Ishikawa (cell line): ENCODE measurements at regions not wholly inside any gene's neighbourhood (a gene's known extent, or its start where the extent isn't known, plus 50 kb on each side); places are given as distances from the start of the nearest gene placed in this dataset.
A peak's percentile ranks its signal among the peaks of the same experiment; 100 is the strongest.

Source experiments
- CEBPB ChIP-seq: IDR thresholded peaks from 2 replicates; pipeline ENCODE4 v1.6.1; 2012
- CREB1 ChIP-seq: IDR thresholded peaks from 2 replicates; pipeline ENCODE4 v1.6.1; 2012; ENCODE audit warnings: low read depth
- EGR1 ChIP-seq: IDR thresholded peaks from 2 replicates; pipeline ENCODE4 v1.6.1; 2012
- EP300 ChIP-seq: IDR thresholded peaks from 2 replicates; pipeline ENCODE4 v1.6.1; 2012; ENCODE audit warnings: borderline replicate concordance
- FOXM1 ChIP-seq: IDR thresholded peaks from 2 replicates; pipeline ENCODE4 v1.6.1; 2012; ENCODE audit warnings: low read depth, borderline replicate concordance
- MAX ChIP-seq: IDR thresholded peaks from 2 replicates; pipeline ENCODE4 v1.6.1; 2012
- NFIC ChIP-seq: IDR thresholded peaks from 2 replicates; pipeline ENCODE4 v1.6.1; 2012
- RAD21 ChIP-seq: IDR thresholded peaks from 2 replicates; pipeline ENCODE4 v1.6.1; 2012; ENCODE audit warnings: low read depth
- TAF1 ChIP-seq: IDR thresholded peaks from 2 replicates; pipeline ENCODE4 v1.6.1; 2012; ENCODE audit warnings: low read depth, mild to moderate bottlenecking
- TCF12 ChIP-seq: IDR thresholded peaks from 2 replicates; pipeline ENCODE4 v1.6.1; 2012; ENCODE audit warnings: low read depth
- TEAD4 ChIP-seq: IDR thresholded peaks from 2 replicates; pipeline ENCODE4 v1.6.1; 2012
- USF1 ChIP-seq: IDR thresholded peaks from 2 replicates; pipeline ENCODE4 v1.6.1; 2012
- YY1 ChIP-seq: IDR thresholded peaks from 2 replicates; pipeline ENCODE4 v1.6.1; 2012; ENCODE audit warnings: low read depth
- ZBTB7A ChIP-seq: IDR thresholded peaks from 2 replicates; pipeline ENCODE4 v1.6.1; 2012; ENCODE audit warnings: low read depth
- TF ChIP-seq, protein P1 (sequence below): IDR thresholded peaks from 2 replicates; pipeline ENCODE4 v1.6.1; 2012; ENCODE audit warnings: low read depth, mild to moderate bottlenecking

DNA sequence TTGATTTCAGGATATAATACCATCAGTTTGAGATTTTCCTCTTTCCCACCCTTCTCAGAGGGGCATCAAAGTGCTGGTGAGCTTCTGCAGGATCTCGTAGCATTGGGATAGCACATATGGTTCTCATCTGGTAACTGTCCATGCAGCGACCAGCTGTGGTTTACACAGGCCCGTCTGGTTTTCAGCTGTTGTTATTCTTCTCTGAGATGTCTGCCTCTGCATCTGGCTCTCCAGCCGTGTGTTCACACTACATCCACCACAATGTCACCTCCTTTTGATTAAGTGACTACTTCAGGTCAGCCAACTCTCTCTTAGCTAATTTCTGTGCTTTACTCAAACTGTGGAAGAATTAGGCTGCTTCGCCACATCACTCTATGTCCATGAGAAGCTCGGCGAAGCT, 676.7 kb upstream of the TENM3 start:
- TF ChIP-seq USF1 = no peak
- no peak for TF ChIP-seq CREB1
- no peak for TF ChIP-seq TAF1
- no peak for TF ChIP-seq RAD21

DNA sequence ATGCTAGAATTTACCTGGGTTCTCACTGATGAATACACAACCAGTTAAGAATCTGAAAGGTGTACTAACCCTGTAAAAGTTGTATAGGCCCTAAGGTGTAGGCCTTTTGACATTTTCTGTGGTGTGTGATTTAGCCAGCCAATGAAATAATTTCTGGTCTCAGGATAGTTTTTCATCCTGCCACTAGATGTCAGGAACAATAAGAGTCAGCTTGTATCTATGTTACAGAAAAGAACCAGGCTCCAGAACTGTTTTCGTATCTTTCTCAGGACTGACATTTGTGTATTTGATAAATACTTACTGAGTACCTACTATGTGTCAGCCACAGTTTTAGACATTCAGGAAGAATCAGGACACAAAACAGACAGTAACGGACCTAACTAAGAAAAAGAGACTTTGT, 673.6 kb upstream of the TENM3 start:
- TF ChIP-seq TEAD4 = no peak
- peak; percentile 81 for TF ChIP-seq RAD21

- TF ChIP-seq NFIC (no peak), MAX (no peak), TAF1 (no peak), EP300 (no peak), CREB1 (no peak)
Observed at GRCh38 chr4:181578911-181579310, 664.3 kb upstream of the TENM3 start.

DNA sequence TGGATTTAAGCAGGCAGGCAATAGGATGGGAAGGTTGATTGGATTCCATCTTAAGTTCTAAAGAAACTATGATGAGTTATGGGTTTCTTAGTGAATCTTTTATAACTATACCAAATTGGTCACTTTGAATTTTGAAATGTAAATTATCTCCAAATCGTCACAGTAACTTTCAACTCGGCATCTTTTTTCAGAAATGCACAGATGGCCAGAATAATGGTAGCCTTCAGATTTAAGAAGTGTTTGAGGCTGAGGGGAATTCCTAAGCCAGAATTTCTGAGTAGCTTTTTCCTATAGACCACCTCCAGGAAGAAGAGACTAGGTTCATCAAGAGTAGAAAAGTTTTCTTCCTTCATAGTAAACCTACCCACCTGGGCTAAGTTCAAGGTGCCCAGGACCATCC, 663.7 kb upstream of the TENM3 start:
- TF ChIP-seq EP300 = no peak

- TF ChIP-seq EGR1 (no peak), YY1 (no peak), TEAD4 (no peak), ZBTB7A (no peak), EP300 (no peak), RAD21 (no peak), NFIC (no peak), CEBPB (no peak), USF1 (no peak), TAF1 (no peak), CREB1 (no peak)
- TF ChIP-seq, protein P1, sequence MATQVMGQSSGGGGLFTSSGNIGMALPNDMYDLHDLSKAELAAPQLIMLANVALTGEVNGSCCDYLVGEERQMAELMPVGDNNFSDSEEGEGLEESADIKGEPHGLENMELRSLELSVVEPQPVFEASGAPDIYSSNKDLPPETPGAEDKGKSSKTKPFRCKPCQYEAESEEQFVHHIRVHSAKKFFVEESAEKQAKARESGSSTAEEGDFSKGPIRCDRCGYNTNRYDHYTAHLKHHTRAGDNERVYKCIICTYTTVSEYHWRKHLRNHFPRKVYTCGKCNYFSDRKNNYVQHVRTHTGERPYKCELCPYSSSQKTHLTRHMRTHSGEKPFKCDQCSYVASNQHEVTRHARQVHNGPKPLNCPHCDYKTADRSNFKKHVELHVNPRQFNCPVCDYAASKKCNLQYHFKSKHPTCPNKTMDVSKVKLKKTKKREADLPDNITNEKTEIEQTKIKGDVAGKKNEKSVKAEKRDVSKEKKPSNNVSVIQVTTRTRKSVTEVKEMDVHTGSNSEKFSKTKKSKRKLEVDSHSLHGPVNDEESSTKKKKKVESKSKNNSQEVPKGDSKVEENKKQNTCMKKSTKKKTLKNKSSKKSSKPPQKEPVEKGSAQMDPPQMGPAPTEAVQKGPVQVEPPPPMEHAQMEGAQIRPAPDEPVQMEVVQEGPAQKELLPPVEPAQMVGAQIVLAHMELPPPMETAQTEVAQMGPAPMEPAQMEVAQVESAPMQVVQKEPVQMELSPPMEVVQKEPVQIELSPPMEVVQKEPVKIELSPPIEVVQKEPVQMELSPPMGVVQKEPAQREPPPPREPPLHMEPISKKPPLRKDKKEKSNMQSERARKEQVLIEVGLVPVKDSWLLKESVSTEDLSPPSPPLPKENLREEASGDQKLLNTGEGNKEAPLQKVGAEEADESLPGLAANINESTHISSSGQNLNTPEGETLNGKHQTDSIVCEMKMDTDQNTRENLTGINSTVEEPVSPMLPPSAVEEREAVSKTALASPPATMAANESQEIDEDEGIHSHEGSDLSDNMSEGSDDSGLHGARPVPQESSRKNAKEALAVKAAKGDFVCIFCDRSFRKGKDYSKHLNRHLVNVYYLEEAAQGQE = no peak
Observed at GRCh38 chr4:181581983-181582382, 661.2 kb upstream of the TENM3 start.

GRCh38 chr4:181582595-181582994, 660.6 kb upstream of the TENM3 start:
- TF ChIP-seq TCF12 (no peak), FOXM1 (no peak), NFIC (no peak), RAD21 (0 out of 2 replicates have a peak, but pooled peaks have one; percentile 8), TAF1 (no peak), YY1 (peak; percentile 72)

DNA sequence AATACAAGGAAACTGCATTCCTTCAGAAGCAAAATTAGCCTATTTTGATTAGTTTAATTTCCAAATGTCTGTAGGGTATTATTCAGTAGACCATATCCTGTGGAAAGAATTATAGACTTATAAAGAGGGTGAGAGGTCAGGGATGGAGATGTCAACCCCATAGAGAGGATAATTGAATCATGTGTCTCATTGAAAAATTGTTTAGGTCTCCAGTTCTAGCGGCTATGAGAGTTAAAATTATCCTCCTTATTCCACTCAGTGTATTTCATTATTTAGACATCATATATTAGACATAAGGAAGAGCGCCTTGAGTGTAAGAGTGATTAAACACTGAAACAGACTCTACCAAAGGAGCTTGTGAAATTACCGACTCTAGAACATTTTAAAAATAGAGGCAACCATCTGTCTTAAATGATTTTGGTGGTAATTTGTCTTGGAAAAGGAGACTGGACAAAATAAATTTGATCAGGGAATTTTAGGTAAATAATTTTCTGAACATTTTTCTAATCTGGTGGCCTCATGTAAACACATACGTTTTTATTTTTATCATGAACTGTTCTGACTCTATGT, 654.4 kb upstream of the TENM3 start:
- TF ChIP-seq YY1 (no peak), TEAD4 (no peak), FOXM1 (no peak), CREB1 (no peak), USF1 (no peak), CEBPB (no peak), EGR1 (no peak), MAX (no peak), RAD21 (no peak), TCF12 (no peak), TAF1 (no peak), NFIC (no peak), ZBTB7A (no peak), EP300 (no peak)
- TF ChIP-seq, protein P1 = no peak
